BLaER1 (cell line): ENCODE measurements at regions not wholly inside any gene's neighbourhood (a gene's known extent, or its start where the extent isn't known, plus 50 kb on each side); places are given as distances from the start of the nearest gene placed in this dataset.
A peak's percentile ranks its signal among the peaks of the same experiment; 100 is the strongest.
"Not testable (repeated sequence)": the region's sequence is repeated elsewhere in the genome, so short reads cannot be mapped to it uniquely, and the experiment has no call there.

ENCODE experiments used
- H3K27ac ChIP-seq: shearing (Covaris generic); formaldehyde crosslinking; 2 replicates; pipeline ENCODE4 v1.8.1; 2022
- H3K27me3 ChIP-seq: shearing (Covaris generic); formaldehyde crosslinking; 2 replicates; pipeline ENCODE4 v1.8.1; 2022
- H3K36me3 ChIP-seq: shearing (Covaris generic); formaldehyde crosslinking; 2 replicates; pipeline ENCODE4 v1.8.1; 2022
- H3K4me1 ChIP-seq: shearing (Covaris generic); formaldehyde crosslinking; 2 replicates; pipeline ENCODE4 v1.8.1; 2022
- H3K4me2 ChIP-seq: shearing (Covaris generic); formaldehyde crosslinking; 2 replicates; pipeline ENCODE4 v1.8.1; 2022
- H3K4me3 ChIP-seq: shearing (Covaris generic); formaldehyde crosslinking; 2 replicates; pipeline ENCODE4 v1.8.1; 2022
- H3K9ac ChIP-seq: shearing (Covaris generic); formaldehyde crosslinking; 2 replicates; pipeline ENCODE4 v1.8.1; 2022
- H3K9me3 ChIP-seq: shearing (Covaris generic); formaldehyde crosslinking; 2 replicates; pipeline ENCODE4 v1.8.1; 2022
- H4K20me1 ChIP-seq: shearing (Covaris generic); formaldehyde crosslinking; 2 replicates; pipeline ENCODE4 v1.8.1; 2022
- Cebpa-rat ChIP-seq: shearing (Covaris generic); IDR thresholded peaks from 2 replicates; pipeline ENCODE4 v1.8.1; 2022

GRCh38 chr19:23597661-23598060, 89.4 kb downstream of the ZNF675 start:
- no peak for TF ChIP-seq Cebpa-rat
- no peaks in the 10 kb centered on the region for H3K27me3 ChIP-seq
- no peaks in the 10 kb centered on the region for H3K4me1 ChIP-seq
- H3K27ac ChIP-seq: no peak overlapping the region
- H3K9ac ChIP-seq: no peak overlapping the region
- no peaks in the 10 kb centered on the region for H3K36me3 ChIP-seq
- H3K4me3 ChIP-seq: no peak overlapping the region
- H4K20me1 ChIP-seq: no peaks in the 10 kb centered on the region
- no peak overlapping the region for H3K4me2 ChIP-seq
- H3K9me3 ChIP-seq: peaks cover 23% of the 10 kb centered on the region

DNA sequence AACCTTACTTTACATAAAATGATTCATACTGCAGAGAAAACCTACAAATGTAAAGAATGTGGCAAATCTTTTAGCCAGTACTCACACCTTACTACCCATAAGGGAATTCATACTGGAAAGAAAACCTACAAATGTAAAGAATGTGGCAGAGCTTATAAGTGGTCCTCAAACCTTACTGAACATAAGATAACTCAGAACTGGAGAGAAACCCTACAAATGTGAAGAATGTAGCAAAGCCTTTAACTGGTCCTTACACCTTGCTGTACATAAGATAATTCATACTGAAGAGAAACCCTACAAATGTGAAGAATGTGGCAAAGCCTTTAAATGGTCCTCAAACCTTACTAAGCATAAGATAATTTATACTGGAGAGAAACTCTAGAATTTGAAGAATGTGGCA, 90.1 kb downstream of the ZNF675 start:
- Histone ChIP-seq H3K9ac (no peak overlapping the region), H3K4me1 (no peaks in the 10 kb centered on the region), H3K4me2 (no peak overlapping the region), H3K27ac (no peak overlapping the region), H3K27me3 (no peaks in the 10 kb centered on the region), H3K9me3 (peaks cover 27% of the 10 kb centered on the region), H3K4me3 (no peak overlapping the region), H3K36me3 (no peaks in the 10 kb centered on the region), H4K20me1 (no peaks in the 10 kb centered on the region)
- TF ChIP-seq Cebpa-rat: no peak

- H3K4me2 ChIP-seq, H4K20me1 ChIP-seq, H3K27me3 ChIP-seq, H3K9ac ChIP-seq, H3K27ac ChIP-seq, H3K36me3 ChIP-seq, H3K4me1 ChIP-seq, H3K4me3 ChIP-seq: not testable (repeated sequence)
- peaks cover 30% of the 10 kb centered on the region for H3K9me3 ChIP-seq
Observed at GRCh38 chr19:23594311-23594710, 92.7 kb downstream of the ZNF675 start.

GRCh38 chr19:23587546-23587945, 99.5 kb downstream of the ZNF675 start:
- H3K9me3 ChIP-seq: peaks cover 22% of the 10 kb centered on the region
- H3K4me1 ChIP-seq: no peaks in the 10 kb centered on the region
- no peaks in the 10 kb centered on the region for H3K27me3 ChIP-seq
- no peak for TF ChIP-seq Cebpa-rat
- H4K20me1 ChIP-seq: no peaks in the 10 kb centered on the region
- no peaks in the 10 kb centered on the region for H3K36me3 ChIP-seq
- no peak overlapping the region for H3K27ac ChIP-seq
- no peak overlapping the region for H3K4me3 ChIP-seq
- H3K9ac ChIP-seq: no peak overlapping the region
- no peak overlapping the region for H3K4me2 ChIP-seq

DNA sequence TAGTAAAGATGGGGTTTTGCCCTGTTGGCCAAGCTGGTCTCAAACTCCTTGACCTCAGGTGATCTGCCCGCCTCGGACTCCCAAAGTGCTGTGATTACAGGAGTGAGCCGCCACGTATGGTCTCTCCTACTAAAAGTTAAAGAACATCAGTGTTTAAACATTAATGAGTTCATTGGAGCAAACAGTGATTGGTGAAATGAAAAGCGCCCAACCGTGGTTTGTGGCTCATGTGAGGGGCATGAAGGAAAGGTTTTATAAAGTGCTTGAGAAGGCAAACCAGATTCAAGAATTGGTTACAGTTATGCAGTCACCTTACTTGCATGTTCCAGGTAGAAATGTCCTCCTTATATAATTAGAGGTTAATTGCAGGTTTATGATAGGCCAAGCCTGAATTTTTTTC, 109.5 kb downstream of the ZNF675 start:
- no peak for TF ChIP-seq Cebpa-rat
- Histone ChIP-seq H3K4me3 (no peak overlapping the region), H3K4me1 (peaks cover 7% of the 10 kb centered on the region; the same call in 1 of the 2 replicates), H3K27ac (no peak overlapping the region), H3K9me3 (peaks cover 44% of the 10 kb centered on the region), H3K9ac (no peak overlapping the region), H4K20me1 (no peaks in the 10 kb centered on the region), H3K27me3 (no peaks in the 10 kb centered on the region), H3K36me3 (no peaks in the 10 kb centered on the region), H3K4me2 (no peak overlapping the region)

DNA sequence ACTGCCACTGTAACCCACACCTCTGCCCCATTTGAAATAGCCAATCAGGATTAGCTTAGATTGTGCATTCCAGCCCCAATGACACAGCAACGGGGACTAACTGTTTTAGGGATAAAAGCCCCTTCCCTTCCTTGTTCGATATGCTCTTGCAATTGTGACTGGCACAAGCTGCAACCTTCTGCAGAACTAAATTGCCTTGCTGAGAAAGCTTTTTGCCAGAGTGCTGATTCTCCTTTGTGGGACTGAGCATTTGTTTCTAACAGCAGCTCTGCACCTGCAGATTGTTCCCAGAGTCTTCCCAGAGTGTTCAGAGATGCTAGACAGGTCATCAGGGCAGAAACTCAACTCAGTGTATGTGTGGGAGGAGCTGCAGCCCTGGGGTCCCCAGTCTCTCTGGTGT, 115.8 kb downstream of the ZNF675 start:
- Histone ChIP-seq H3K9ac (no peak overlapping the region), H3K9me3 (peaks cover 75% of the 10 kb centered on the region), H3K27ac (no peak overlapping the region), H3K36me3 (no peaks in the 10 kb centered on the region), H3K4me3 (no peak overlapping the region), H3K4me1 (no peaks in the 10 kb centered on the region), H3K4me2 (no peak overlapping the region), H4K20me1 (no peaks in the 10 kb centered on the region), H3K27me3 (no peaks in the 10 kb centered on the region)
- no peak for TF ChIP-seq Cebpa-rat

- peaks cover 66% of the 10 kb centered on the region for H3K9me3 ChIP-seq
- H4K20me1 ChIP-seq, H3K4me2 ChIP-seq, H3K27me3 ChIP-seq, H3K4me1 ChIP-seq, H3K36me3 ChIP-seq, H3K27ac ChIP-seq, H3K4me3 ChIP-seq, H3K9ac ChIP-seq: not testable (repeated sequence)
Observed at GRCh38 chr19:23568116-23568515, 118.9 kb downstream of the ZNF675 start.

DNA sequence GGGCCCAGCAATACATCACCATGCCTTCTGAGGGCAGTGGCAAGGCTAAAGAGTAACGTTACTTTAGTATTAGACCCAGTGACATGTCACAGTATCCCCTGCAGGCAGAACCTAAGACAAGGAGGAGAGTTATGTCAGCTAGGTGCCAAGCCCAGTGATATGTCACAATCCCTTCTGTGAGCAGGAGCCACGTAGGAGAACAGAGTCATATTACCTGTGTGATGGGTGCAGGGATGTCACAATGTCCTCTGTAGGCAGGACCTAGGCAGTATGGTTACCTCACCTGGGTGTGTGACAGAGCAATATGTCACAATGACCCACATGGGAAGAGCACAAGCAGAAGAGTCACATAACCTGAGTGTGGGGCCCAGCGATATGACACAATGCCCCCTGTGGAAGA, 121.8 kb downstream of the ZNF675 start:
- Histone ChIP-seq H3K27me3 (no peaks in the 10 kb centered on the region), H3K9ac (no peak overlapping the region), H3K9me3 (peaks cover 40% of the 10 kb centered on the region), H3K4me2 (no peak overlapping the region), H3K4me3 (no peak overlapping the region), H4K20me1 (no peaks in the 10 kb centered on the region), H3K27ac (no peak overlapping the region), H3K4me1 (no peaks in the 10 kb centered on the region), H3K36me3 (no peaks in the 10 kb centered on the region)
- peak; percentile 6; the same call in 1 of the 2 replicates for TF ChIP-seq Cebpa-rat

DNA sequence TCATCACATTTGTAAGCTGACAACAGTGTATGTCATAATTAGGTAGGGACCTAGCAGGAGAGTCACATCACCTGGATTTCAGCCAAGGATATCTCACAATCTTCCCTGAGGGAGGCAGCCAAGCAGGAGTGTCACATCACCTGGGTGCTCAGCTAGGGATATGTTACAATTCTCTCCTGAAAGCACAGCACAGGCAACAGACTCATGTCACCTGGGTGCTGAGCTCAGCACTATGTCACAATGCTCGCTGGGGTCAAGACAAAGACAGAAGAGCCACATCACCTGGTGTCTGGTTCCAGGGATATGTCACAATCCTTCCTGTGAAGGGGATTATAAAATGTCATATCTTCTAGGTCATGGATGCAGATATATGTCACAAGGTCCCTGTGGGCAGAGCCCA, 123.7 kb downstream of the ZNF675 start:
- no peak overlapping the region for H3K4me2 ChIP-seq
- no peaks in the 10 kb centered on the region for H3K36me3 ChIP-seq
- H3K9ac ChIP-seq: no peak overlapping the region
- no peak overlapping the region for H3K27ac ChIP-seq
- no peak overlapping the region for H3K4me3 ChIP-seq
- H4K20me1 ChIP-seq: no peaks in the 10 kb centered on the region
- no peaks in the 10 kb centered on the region for H3K27me3 ChIP-seq
- H3K4me1 ChIP-seq: no peaks in the 10 kb centered on the region
- no peak for TF ChIP-seq Cebpa-rat
- H3K9me3 ChIP-seq: peaks cover 33% of the 10 kb centered on the region

DNA sequence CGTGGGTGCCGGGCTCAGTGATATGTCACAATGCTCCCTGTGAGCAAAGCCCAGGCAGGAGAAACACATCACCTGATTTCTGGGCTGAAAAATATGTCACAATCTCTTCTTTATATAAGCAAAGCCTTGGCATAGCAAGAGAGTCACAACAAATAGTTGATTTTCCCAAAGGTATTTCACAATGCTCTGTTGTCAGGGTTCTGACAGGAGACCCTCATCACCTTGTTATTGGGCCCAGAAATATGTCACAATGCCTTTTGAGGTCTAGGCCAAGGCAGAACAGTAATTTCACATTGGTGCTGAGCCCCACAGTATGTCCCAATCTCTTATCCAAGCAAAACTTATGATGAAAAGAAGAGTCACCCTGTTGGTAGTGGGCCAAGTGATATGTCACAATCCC, 125.7 kb downstream of the ZNF675 start:
- TF ChIP-seq Cebpa-rat: no peak
- no peaks in the 10 kb centered on the region for H3K4me1 ChIP-seq
- H3K27ac ChIP-seq: no peak overlapping the region
- peaks cover 23% of the 10 kb centered on the region for H3K9me3 ChIP-seq
- H4K20me1 ChIP-seq: no peaks in the 10 kb centered on the region
- H3K9ac ChIP-seq: no peak overlapping the region
- no peaks in the 10 kb centered on the region for H3K27me3 ChIP-seq
- H3K4me2 ChIP-seq: no peak overlapping the region
- no peaks in the 10 kb centered on the region for H3K36me3 ChIP-seq
- no peak overlapping the region for H3K4me3 ChIP-seq

GRCh38 chr19:23560051-23560450, 127.0 kb downstream of the ZNF675 start:
- H3K9ac ChIP-seq: no peak overlapping the region
- H3K27me3 ChIP-seq: no peaks in the 10 kb centered on the region
- peaks cover 27% of the 10 kb centered on the region for H3K9me3 ChIP-seq
- no peaks in the 10 kb centered on the region for H3K4me1 ChIP-seq
- H3K4me2 ChIP-seq: no peak overlapping the region
- H3K36me3 ChIP-seq: no peaks in the 10 kb centered on the region
- no peak overlapping the region for H3K27ac ChIP-seq
- no peaks in the 10 kb centered on the region for H4K20me1 ChIP-seq
- no peak overlapping the region for H3K4me3 ChIP-seq
- TF ChIP-seq Cebpa-rat: no peak
